GM12891 (cell line): ENCODE measurements at regions not wholly inside any gene's neighbourhood (a gene's known extent, or its start where the extent isn't known, plus 50 kb on each side); places are given as distances from the start of the nearest gene placed in this dataset.

Experiments used
- POLR2A ChIP-seq: IDR thresholded peaks from 2 replicates; pipeline ENCODE4 v1.6.1; 2011; ENCODE audit warnings: low read depth, low read length, control low read depth
- POLR2AphosphoS5 ChIP-seq: IDR thresholded peaks from 2 replicates; pipeline ENCODE4 v1.6.1; 2011; ENCODE audit warnings: low read depth, low read length, control low read depth
- SPI1 ChIP-seq: IDR thresholded peaks from 2 replicates; pipeline ENCODE4 v1.6.1; 2011; ENCODE audit warnings: low read depth, low read length, control low read depth
- TAF1 ChIP-seq: IDR thresholded peaks from 2 replicates; pipeline ENCODE4 v1.6.1; 2011; ENCODE audit warnings: low read depth, low read length, control low read depth

GRCh38 chrX:68936608-68937007 lies 107.8 kb downstream of the EFNB1 start:
- no peak for TF ChIP-seq SPI1
- no peak for TF ChIP-seq POLR2A
- no peak for TF ChIP-seq POLR2AphosphoS5
- no peak for TF ChIP-seq TAF1
